ENCODE measurements at regions not wholly inside any gene's neighbourhood (a gene's known extent, or its start where the extent isn't known, plus 50 kb on each side); places are given as distances from the start of the nearest gene placed in this dataset.
"Not testable (repeated sequence)": the region's sequence is repeated elsewhere in the genome, so short reads cannot be mapped to it uniquely, and the experiment has no call there.

GRCh38 chr7:85342781-85343180 is 155.9 kb upstream of the SEMA3D start:
- H3K4me3 ChIP-seq = no peak overlapping the region
- H3K4me1 ChIP-seq = no peaks in the 10 kb centered on the region

GRCh38 chr7:85341973-85342372 is 155.1 kb upstream of the SEMA3D start:
- H3K4me1 ChIP-seq = no peaks in the 10 kb centered on the region
- H3K9me3 ChIP-seq (replicated peaks) = no peaks in the 10 kb centered on the region
- H3K27me3 ChIP-seq = no peaks in the 10 kb centered on the region
- H3K4me3 ChIP-seq = no peak overlapping the region
- no peak overlapping the region for H3K27ac ChIP-seq
- no peaks in the 10 kb centered on the region for H3K36me3 ChIP-seq
- DNase-seq = no peak

More at GRCh38 chr7:85342781-85343180, 155.9 kb upstream of the SEMA3D start:
- H3K36me3 ChIP-seq = no peaks in the 10 kb centered on the region
- no peaks in the 10 kb centered on the region for H3K9me3 ChIP-seq (replicated peaks)
- H3K27ac ChIP-seq = no peak overlapping the region
- H3K27me3 ChIP-seq = no peaks in the 10 kb centered on the region
- DNase-seq = no peak

- H3K27me3 ChIP-seq = no peaks in the 10 kb centered on the region
- DNase-seq = no peak
- H3K4me1 ChIP-seq = no peaks in the 10 kb centered on the region
- H3K27ac ChIP-seq = no peak overlapping the region
- H3K36me3 ChIP-seq = no peaks in the 10 kb centered on the region
- no peak overlapping the region for H3K4me3 ChIP-seq
- H3K9me3 ChIP-seq (replicated peaks) = 0 out of 2 replicates have a peak, but pooled peaks cover 1% of the 10 kb centered on the region
Observed at GRCh38 chr7:85341121-85341520, 154.3 kb upstream of the SEMA3D start.

- Histone ChIP-seq H3K4me1 (no peaks in the 10 kb centered on the region), H3K27ac (no peak overlapping the region), H3K27me3 (no peaks in the 10 kb centered on the region), H3K36me3 (no peaks in the 10 kb centered on the region), H3K4me3 (no peak overlapping the region), H3K9me3 (replicated peaks) (0 out of 2 replicates have a peak, but pooled peaks cover 6% of the 10 kb centered on the region)
- DNase-seq = no peak
Observed at GRCh38 chr7:85336086-85336485, 149.2 kb upstream of the SEMA3D start.

- not testable (repeated sequence) for H3K4me3 ChIP-seq; H3K36me3 ChIP-seq; H3K4me1 ChIP-seq; H3K9me3 ChIP-seq (replicated peaks); DNase-seq; H3K27me3 ChIP-seq; H3K27ac ChIP-seq
Observed at GRCh38 chr7:85335113-85335512, 148.3 kb upstream of the SEMA3D start.

- H3K9me3 ChIP-seq (replicated peaks) = no peaks in the 10 kb centered on the region
- H3K4me1 ChIP-seq = peaks cover 11% of the 10 kb centered on the region
- no peaks in the 10 kb centered on the region for H3K36me3 ChIP-seq
- no peak overlapping the region for H3K27ac ChIP-seq
- no peak for DNase-seq
- no peak overlapping the region for H3K4me3 ChIP-seq
- H3K27me3 ChIP-seq = no peaks in the 10 kb centered on the region
Observed at GRCh38 chr7:85328456-85328998, 141.7 kb upstream of the SEMA3D start.

GRCh38 chr7:85324145-85324799 is 137.4 kb upstream of the SEMA3D start:
- Histone ChIP-seq H3K9me3 (replicated peaks) (no peaks in the 10 kb centered on the region), H3K27me3 (no peaks in the 10 kb centered on the region), H3K4me1 (peaks cover 11% of the 10 kb centered on the region), H3K27ac (no peak overlapping the region), H3K4me3 (no peak overlapping the region), H3K36me3 (no peaks in the 10 kb centered on the region)
- peak in 1 of 2 experiments; percentile 39 for DNase-seq

GRCh38 chr7:85322252-85322651 is 135.4 kb upstream of the SEMA3D start:
- Histone ChIP-seq H3K36me3 (no peaks in the 10 kb centered on the region), H3K27me3 (no peaks in the 10 kb centered on the region), H3K27ac (no peak overlapping the region), H3K9me3 (replicated peaks) (no peaks in the 10 kb centered on the region), H3K4me1 (peaks cover 11% of the 10 kb centered on the region), H3K4me3 (no peak overlapping the region)
- no peak for DNase-seq

GRCh38 chr7:85320699-85321476 is 134.0 kb upstream of the SEMA3D start:
- no peak overlapping the region for H3K4me3 ChIP-seq
- no peaks in the 10 kb centered on the region for H3K36me3 ChIP-seq
- no peaks in the 10 kb centered on the region for H3K9me3 ChIP-seq (replicated peaks)
- no peaks in the 10 kb centered on the region for H3K27me3 ChIP-seq
- DNase-seq = no peak
- H3K27ac ChIP-seq = no peak overlapping the region
- peaks cover 11% of the 10 kb centered on the region for H3K4me1 ChIP-seq

- H3K27me3 ChIP-seq = no peaks in the 10 kb centered on the region
- H3K27ac ChIP-seq = no peak overlapping the region
- no peaks in the 10 kb centered on the region for H3K9me3 ChIP-seq (replicated peaks)
- H3K36me3 ChIP-seq = no peaks in the 10 kb centered on the region
- DNase-seq = no peak
- no peak overlapping the region for H3K4me3 ChIP-seq
- H3K4me1 ChIP-seq = no peaks in the 10 kb centered on the region
Observed at GRCh38 chr7:85316489-85316888, 129.6 kb upstream of the SEMA3D start.

- no peaks in the 10 kb centered on the region for H3K27me3 ChIP-seq
- H3K4me3 ChIP-seq = no peak overlapping the region
- H3K36me3 ChIP-seq = no peaks in the 10 kb centered on the region
- no peak for DNase-seq
- peaks cover 6% of the 10 kb centered on the region; the same call in 1 of the 2 replicates for H3K4me1 ChIP-seq
- H3K9me3 ChIP-seq (replicated peaks) = no peaks in the 10 kb centered on the region
- no peak overlapping the region for H3K27ac ChIP-seq
Observed at GRCh38 chr7:85310301-85310700, 123.4 kb upstream of the SEMA3D start.

- H3K36me3 ChIP-seq = no peaks in the 10 kb centered on the region
- H3K27ac ChIP-seq = no peak overlapping the region
- no peak for DNase-seq
- H3K4me1 ChIP-seq = peaks cover 32% of the 10 kb centered on the region
- H3K27me3 ChIP-seq = no peaks in the 10 kb centered on the region
- no peaks in the 10 kb centered on the region for H3K9me3 ChIP-seq (replicated peaks)
- H3K4me3 ChIP-seq = no peak overlapping the region
Observed at GRCh38 chr7:85306115-85306514, 119.3 kb upstream of the SEMA3D start.

GRCh38 chr7:85294176-85294575 is 107.3 kb upstream of the SEMA3D start:
- H3K36me3 ChIP-seq = no peaks in the 10 kb centered on the region
- no peak for DNase-seq
- no peak overlapping the region for H3K27ac ChIP-seq
- peaks cover 20% of the 10 kb centered on the region for H3K4me1 ChIP-seq
- H3K27me3 ChIP-seq = no peaks in the 10 kb centered on the region
- H3K9me3 ChIP-seq (replicated peaks) = no peaks in the 10 kb centered on the region
- no peak overlapping the region for H3K4me3 ChIP-seq

- Histone ChIP-seq H3K9me3 (replicated peaks) (no peaks in the 10 kb centered on the region), H3K36me3 (no peaks in the 10 kb centered on the region), H3K4me1 (peaks cover 31% of the 10 kb centered on the region), H3K27me3 (no peaks in the 10 kb centered on the region), H3K27ac (no peak overlapping the region), H3K4me3 (no peak overlapping the region)
- no peak for DNase-seq
Observed at GRCh38 chr7:85292908-85293576, 106.2 kb upstream of the SEMA3D start.

GRCh38 chr7:85290269-85290668 is 103.4 kb upstream of the SEMA3D start:
- Histone ChIP-seq H3K9me3 (replicated peaks) (no peaks in the 10 kb centered on the region), H3K4me3 (no peak overlapping the region), H3K27me3 (no peaks in the 10 kb centered on the region), H3K4me1 (peaks cover 55% of the 10 kb centered on the region), H3K36me3 (no peaks in the 10 kb centered on the region), H3K27ac (no peak overlapping the region)
- DNase-seq = peak in 1 of 2 experiments; percentile 49
